Hepatocyte (in vitro differentiated cells): ENCODE measurements at regions not wholly inside any gene's neighbourhood (a gene's known extent, or its start where the extent isn't known, plus 50 kb on each side); places are given as distances from the start of the nearest gene placed in this dataset.

Experiments used
- EZH2phosphoT487 ChIP-seq: fragments of 200-600 bp; sonication (generic); IDR thresholded peaks from one replicate; pipeline ENCODE4 v1.6.1; 2018; ENCODE audit warnings: antibody characterized with exemption, mild to moderate bottlenecking, low read depth, moderate library complexity; ENCODE audit not compliant: unreplicated experiment, severe bottlenecking
- TF ChIP-seq, protein P1 (sequence below): fragments of 200-600 bp; sonication (generic); IDR thresholded peaks from 2 replicates; pipeline ENCODE4 v1.5.1; 2016; ENCODE audit warnings: antibody characterized with exemption, mild to moderate bottlenecking; ENCODE audit not compliant: poor library complexity

DNA sequence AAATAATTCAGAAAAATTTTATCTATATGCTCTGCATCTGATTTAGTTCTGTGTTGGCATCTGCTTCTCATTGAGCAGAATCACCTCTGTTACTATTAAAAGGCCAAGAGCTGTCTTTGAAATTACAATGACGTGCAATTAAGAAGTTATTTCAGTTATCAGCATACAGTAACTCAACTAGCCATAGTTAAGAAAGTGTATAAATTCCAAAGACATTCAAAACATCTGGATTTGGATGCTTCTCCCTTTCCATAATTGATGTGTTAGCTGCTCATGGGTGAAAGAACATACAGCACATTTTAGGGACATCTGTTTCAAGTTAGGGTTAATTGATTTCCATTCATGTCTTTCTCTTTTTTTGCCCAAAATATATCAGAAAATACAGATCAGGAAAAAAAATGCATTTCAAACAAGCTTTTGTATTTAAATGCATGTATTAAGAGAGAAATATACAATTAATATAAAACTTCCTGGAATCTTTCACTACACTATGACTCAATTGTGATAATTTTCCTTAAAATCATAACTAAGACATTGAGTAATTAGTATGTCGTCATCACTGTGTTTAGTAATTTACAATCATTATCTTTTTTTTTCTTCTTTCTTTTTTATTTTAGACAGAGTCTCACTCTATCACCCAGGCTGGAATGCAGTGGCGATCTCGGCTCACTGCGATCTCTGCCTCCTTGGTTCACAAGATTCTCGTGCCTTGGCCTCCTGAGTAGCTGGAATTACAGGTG is 82.7 kb upstream of the MBNL1 start:
- TF ChIP-seq, protein P1, sequence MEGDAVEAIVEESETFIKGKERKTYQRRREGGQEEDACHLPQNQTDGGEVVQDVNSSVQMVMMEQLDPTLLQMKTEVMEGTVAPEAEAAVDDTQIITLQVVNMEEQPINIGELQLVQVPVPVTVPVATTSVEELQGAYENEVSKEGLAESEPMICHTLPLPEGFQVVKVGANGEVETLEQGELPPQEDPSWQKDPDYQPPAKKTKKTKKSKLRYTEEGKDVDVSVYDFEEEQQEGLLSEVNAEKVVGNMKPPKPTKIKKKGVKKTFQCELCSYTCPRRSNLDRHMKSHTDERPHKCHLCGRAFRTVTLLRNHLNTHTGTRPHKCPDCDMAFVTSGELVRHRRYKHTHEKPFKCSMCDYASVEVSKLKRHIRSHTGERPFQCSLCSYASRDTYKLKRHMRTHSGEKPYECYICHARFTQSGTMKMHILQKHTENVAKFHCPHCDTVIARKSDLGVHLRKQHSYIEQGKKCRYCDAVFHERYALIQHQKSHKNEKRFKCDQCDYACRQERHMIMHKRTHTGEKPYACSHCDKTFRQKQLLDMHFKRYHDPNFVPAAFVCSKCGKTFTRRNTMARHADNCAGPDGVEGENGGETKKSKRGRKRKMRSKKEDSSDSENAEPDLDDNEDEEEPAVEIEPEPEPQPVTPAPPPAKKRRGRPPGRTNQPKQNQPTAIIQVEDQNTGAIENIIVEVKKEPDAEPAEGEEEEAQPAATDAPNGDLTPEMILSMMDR, result no peak
- no peak for TF ChIP-seq EZH2phosphoT487
